ENCODE measurements at regions not wholly inside any gene's neighbourhood (a gene's known extent, or its start where the extent isn't known, plus 50 kb on each side); places are given as distances from the start of the nearest gene placed in this dataset.
"Not testable (repeated sequence)": the region's sequence is repeated elsewhere in the genome, so short reads cannot be mapped to it uniquely, and the experiment has no call there.

DNA sequence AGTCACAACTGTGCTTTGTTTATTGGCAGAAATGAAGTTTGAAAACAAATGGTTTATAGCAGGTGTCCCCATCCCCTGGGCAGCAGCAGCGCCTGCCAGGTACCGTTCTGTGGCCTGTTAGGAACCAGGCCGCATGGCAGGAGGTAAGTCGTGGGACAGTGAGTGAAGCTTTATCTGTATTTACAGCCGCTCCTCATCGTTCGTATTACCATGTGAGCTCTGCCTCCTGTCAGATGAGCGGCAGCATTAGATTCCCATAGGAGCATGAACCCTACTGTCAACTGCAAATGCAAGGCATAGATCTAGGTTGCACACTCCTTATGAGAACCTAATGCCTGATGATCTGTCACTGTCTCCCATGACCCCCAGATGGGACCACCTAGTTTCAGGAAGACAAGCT is 63.4 kb upstream of the SOD1 start:
- DNase-seq (ENCODE audit: low read depth) = no peak
- TF ChIP-seq, protein P1, sequence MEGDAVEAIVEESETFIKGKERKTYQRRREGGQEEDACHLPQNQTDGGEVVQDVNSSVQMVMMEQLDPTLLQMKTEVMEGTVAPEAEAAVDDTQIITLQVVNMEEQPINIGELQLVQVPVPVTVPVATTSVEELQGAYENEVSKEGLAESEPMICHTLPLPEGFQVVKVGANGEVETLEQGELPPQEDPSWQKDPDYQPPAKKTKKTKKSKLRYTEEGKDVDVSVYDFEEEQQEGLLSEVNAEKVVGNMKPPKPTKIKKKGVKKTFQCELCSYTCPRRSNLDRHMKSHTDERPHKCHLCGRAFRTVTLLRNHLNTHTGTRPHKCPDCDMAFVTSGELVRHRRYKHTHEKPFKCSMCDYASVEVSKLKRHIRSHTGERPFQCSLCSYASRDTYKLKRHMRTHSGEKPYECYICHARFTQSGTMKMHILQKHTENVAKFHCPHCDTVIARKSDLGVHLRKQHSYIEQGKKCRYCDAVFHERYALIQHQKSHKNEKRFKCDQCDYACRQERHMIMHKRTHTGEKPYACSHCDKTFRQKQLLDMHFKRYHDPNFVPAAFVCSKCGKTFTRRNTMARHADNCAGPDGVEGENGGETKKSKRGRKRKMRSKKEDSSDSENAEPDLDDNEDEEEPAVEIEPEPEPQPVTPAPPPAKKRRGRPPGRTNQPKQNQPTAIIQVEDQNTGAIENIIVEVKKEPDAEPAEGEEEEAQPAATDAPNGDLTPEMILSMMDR (conservative IDR thresholded peaks at IDR 0.05; ENCODE audit: low read length) = no peak
- H3K4me3 ChIP-seq (ENCODE audit: low read length) = no peak overlapping the region

DNA sequence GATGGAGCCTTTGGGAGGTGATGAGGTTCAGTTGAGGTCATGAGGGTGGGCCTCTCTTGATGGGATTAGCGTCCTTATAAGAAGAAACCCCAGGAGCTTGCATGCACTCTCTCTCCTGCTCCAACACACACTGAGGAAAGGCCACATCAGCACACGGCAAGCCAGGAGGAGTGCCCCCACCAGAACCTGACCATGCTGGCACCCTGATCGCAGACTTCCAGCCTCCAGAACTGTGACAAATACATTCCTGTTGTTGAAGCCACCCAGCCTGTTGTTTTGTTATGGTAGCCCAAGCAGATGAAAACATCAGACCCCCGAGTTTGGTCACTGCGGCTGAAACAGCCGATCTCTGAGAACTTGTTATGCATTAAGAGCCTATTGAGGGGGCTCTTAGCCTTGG is 64.8 kb upstream of the SOD1 start:
- no peak for DNase-seq (ENCODE audit: low read depth)
- no peak overlapping the region for H3K4me3 ChIP-seq (ENCODE audit: low read length)
- TF ChIP-seq, protein P1 (conservative IDR thresholded peaks at IDR 0.05; ENCODE audit: low read length) = no peak

DNA sequence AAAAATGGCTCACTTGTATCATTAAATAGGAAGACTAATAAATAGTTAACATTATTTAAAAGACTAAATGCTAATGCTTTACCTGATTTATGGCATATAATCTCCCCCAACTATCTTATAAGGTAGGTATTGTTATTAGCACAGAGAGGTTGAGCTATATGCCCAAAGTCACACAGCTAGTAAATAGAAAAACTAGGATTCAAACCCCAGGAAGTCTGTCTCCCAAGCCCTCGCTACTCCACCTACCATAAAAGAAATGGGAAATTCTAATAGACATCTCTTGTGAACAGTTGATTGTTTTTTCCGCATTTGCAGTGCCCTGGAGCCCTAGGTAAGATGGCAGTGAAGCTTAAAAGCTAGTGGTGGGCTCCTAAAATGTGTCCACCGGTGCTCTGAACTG is 65.2 kb upstream of the SOD1 start:
- H3K4me3 ChIP-seq (ENCODE audit: low read length) = no peak overlapping the region
- TF ChIP-seq, protein P1 (conservative IDR thresholded peaks at IDR 0.05; ENCODE audit: low read length) = no peak
- DNase-seq (ENCODE audit: low read depth) = no peak

DNA sequence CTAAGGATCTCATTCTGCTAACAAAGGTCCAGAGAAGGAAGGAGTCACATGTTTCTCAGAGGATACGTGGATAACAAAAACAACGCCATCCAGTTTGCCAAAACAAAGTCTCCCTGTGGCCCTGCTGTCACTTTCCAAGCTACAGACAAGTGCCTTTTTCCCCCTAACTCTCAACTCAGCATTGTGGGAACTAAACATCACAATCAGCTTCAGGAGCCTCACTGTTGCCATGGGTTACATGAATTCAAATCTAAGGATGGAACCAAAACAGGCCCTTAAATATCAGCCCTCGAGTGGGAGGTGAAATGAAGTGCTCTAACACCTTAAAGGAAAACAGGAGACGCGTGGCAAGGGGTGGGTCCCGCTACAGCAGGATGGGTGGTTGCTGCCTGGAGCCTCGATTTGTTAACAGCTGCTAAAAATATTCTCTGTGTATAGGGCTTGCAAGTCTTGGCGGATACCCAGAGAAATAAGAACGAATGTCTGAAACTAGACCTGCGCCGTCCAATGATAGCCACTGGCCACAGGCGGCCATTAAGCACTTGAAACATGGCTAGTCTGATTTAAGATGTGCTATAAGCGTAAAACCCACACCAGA is 66.4 kb upstream of the SOD1 start:
- no peak overlapping the region for H3K4me3 ChIP-seq (ENCODE audit: low read length)
- TF ChIP-seq, protein P1 (conservative IDR thresholded peaks at IDR 0.05; ENCODE audit: low read length) = no peak
- DNase-seq (ENCODE audit: low read depth) = no peak

DNA sequence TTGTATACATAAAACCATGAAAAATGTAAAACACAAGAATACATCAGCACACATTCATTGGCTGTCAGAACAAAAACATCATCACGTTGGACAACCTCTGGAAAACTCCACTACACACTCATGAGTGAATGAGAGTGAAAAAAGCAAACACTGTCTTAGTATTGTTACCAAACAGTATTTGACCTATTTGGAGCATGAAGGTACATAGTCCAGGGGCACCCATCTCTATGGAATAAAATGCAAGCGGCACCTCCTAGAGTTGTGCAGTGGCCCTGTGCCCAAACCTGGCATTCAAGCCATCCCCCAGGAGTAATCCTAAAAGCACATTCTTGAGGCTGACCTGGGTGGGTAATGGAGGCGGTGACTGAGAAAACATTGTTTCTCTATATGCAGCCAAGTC is 67.0 kb upstream of the SOD1 start:
- no peak for DNase-seq (ENCODE audit: low read depth)
- no peak overlapping the region for H3K4me3 ChIP-seq (ENCODE audit: low read length)
- TF ChIP-seq, protein P1 (conservative IDR thresholded peaks at IDR 0.05; ENCODE audit: low read length) = no peak

DNA sequence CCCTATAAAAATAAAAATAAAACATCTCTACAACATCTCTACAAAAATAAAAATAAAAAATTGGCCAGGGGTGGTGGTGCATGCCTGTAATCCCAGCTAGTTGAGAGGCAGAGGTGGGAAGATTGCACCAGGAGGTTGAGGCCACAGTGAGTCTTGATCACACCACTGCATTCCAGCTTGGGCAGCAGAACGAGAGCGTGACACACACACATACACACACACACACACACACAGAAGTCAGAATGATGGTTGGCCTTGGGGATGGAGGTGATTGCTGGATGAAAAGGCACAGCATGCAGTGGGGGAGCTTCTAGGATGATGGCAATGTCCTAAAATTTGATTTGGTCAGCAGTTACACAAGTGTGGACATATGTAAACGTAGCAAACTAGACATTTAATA is 69.7 kb upstream of the SOD1 start:
- DNase-seq (ENCODE audit: low read depth) = no peak
- TF ChIP-seq, protein P1 (conservative IDR thresholded peaks at IDR 0.05; ENCODE audit: low read length) = no peak
- no peak overlapping the region for H3K4me3 ChIP-seq (ENCODE audit: low read length)

DNA sequence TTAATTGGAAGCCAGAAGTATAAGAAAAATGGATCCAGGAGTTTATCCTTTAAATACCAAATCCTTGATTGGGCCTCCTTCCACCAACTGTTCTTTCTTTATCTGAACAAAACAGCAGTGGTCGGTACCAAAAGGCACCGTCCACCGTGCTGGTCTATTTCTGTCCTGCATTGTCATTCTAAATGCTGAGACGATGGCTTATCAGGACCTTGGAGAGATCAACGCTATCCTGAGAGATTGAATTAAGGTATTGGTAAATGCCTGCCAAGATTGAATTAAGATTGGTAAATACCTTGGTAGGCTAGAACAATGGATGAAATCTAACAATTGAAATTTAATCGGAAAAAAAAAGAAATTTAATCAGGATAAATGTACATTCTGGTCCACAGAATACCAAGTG is 73.4 kb upstream of the SOD1 start:
- TF ChIP-seq, protein P1 (conservative IDR thresholded peaks at IDR 0.05; ENCODE audit: low read length) = no peak
- H3K4me3 ChIP-seq (ENCODE audit: low read length) = no peak overlapping the region
- no peak for DNase-seq (ENCODE audit: low read depth)

DNA sequence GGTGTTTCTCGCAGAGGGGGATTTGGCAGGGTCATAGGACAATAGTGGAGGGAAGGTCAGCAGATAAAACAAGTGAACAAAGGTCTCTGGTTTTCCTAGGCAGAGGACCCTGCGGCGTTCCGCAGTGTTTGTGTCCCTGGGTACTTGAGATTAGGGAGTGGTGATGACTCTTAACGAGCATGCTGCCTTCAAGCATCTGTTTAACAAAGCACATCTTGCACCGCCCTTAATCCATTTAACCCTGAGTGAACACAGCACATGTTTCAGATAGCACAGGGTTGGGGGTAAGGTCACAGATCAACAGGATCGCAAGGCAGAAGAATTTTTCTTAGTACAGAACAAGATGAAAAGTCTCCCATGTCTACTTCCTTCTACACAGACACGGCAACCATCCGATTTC is 75.6 kb upstream of the SOD1 start:
- H3K4me3 ChIP-seq (ENCODE audit: low read length); DNase-seq (ENCODE audit: low read depth): not testable (repeated sequence)
